ENCODE measurements at regions not wholly inside any gene's neighbourhood (a gene's known extent, or its start where the extent isn't known, plus 50 kb on each side); places are given as distances from the start of the nearest gene placed in this dataset.

GRCh38 chr6:19083801-19084200 is 696.7 kb downstream of the RNF144B start:
- Histone ChIP-seq H2BK15ac (ENCODE audit: low read depth, low read length) (no peak overlapping the region), H3K9ac (ENCODE audit: low read depth, low read length) (no peak overlapping the region), H3K56ac (ENCODE audit: extremely low read depth, insufficient read depth, low read length) (no peak overlapping the region), H3K79me1 (ENCODE audit: low read depth in 1 of 2, low read length in 2 of 2) (no peaks in the 10 kb centered on the region), H4K91ac (ENCODE audit: insufficient read depth, low read depth, low read length) (no peak overlapping the region), H3K23ac (ENCODE audit: low read depth, low read length) (no peak overlapping the region), H2BK5ac (ENCODE audit: low read depth, low read length, poor library complexity, severe bottlenecking) (no peak overlapping the region), H3K27ac (ENCODE audit: insufficient read depth, low read length) (no peak overlapping the region), H3K18ac (ENCODE audit: low read depth, low read length) (no peak overlapping the region), H2AK5ac (ENCODE audit: low read depth, low read length) (no peak overlapping the region), H3K36me3 (ENCODE audit: control insufficient read depth, insufficient read depth, low read length) (no peaks in the 10 kb centered on the region), H2BK20ac (ENCODE audit: low read depth, low read length) (no peak overlapping the region), H2BK120ac (ENCODE audit: low read depth, low read length) (no peak overlapping the region), H3K4me3 (ENCODE audit: insufficient read depth, low read depth, low read length) (no peak overlapping the region), H2AK9ac (replicated peaks; ENCODE audit: low read depth, low read length, poor library complexity) (no peak overlapping the region), H4K8ac (ENCODE audit: low read depth in 2 of 2, low read length in 2 of 2) (no peak overlapping the region), H2AFZ (replicated peaks; ENCODE audit: low read length, poor library complexity) (no peak overlapping the region), H3K4me2 (ENCODE audit: low read depth, low read length) (no peak overlapping the region), H3K27me3 (ENCODE audit: control insufficient read depth, insufficient read depth, low read length) (no peaks in the 10 kb centered on the region), H3K9me3 (ENCODE audit: control insufficient read depth, insufficient read depth, low read length) (peaks cover 5% of the 10 kb centered on the region), H3K4me1 (ENCODE audit: control insufficient read depth, insufficient read depth, low read length) (no peaks in the 10 kb centered on the region), H4K5ac (ENCODE audit: low read depth, low read length) (no peak overlapping the region), H3K4ac (ENCODE audit: low read depth, low read length) (no peak overlapping the region), H3K9me1 (ENCODE audit: insufficient read depth, low read length) (no peaks in the 10 kb centered on the region), H4K20me1 (ENCODE audit: insufficient read depth, low read length) (no peaks in the 10 kb centered on the region), H3K14ac (replicated peaks; ENCODE audit: low read depth, low read length) (no peak overlapping the region)
- dilution Hi-C loops (cut with HindIII; ENCODE audit: low sequenced_read_pairs, unreplicated experiment): no loop called here
- intact Hi-C loops (cut with micrococcal nuclease): no loop called here
- ChIA-PET CTCF (no interaction called here), POLR2A (ENCODE audit: unreplicated experiment) (no interaction called here)
- in situ Hi-C loops (cut with MboI; ENCODE audit: low sequenced_read_pairs): no loop called here
- TF ChIP-seq, protein P1, sequence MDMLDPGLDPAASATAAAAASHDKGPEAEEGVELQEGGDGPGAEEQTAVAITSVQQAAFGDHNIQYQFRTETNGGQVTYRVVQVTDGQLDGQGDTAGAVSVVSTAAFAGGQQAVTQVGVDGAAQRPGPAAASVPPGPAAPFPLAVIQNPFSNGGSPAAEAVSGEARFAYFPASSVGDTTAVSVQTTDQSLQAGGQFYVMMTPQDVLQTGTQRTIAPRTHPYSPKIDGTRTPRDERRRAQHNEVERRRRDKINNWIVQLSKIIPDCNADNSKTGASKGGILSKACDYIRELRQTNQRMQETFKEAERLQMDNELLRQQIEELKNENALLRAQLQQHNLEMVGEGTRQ (IDR thresholded peaks at IDR 0.05; ENCODE audit: low read depth, low read length): no peak
- no peak for TF ChIP-seq CEBPB (IDR thresholded peaks at IDR 0.05; ENCODE audit: low read depth, low read length)
- TF ChIP-seq MAFK (IDR thresholded peaks at IDR 0.05; ENCODE audit: low read depth, low read length): no peak
- TF ChIP-seq RAD21 (IDR thresholded peaks at IDR 0.05; ENCODE audit: low read length): no peak
- no peak for TF ChIP-seq RCOR1 (IDR thresholded peaks at IDR 0.05; ENCODE audit: insufficient replicate concordance, low read length)
- no peak for TF ChIP-seq BHLHE40 (IDR thresholded peaks at IDR 0.05; ENCODE audit: low read depth, low read length)
- TF ChIP-seq POLR2A (IDR thresholded peaks at IDR 0.05; ENCODE audit: low read depth, low read length): no peak
- no peak for TF ChIP-seq NFE2L2 (IDR thresholded peaks at IDR 0.05; ENCODE audit: low read depth, low read length)
- TF ChIP-seq SMC3 (IDR thresholded peaks at IDR 0.05; ENCODE audit: low read depth, low read length): no peak
- no peak for TF ChIP-seq RFX5 (IDR thresholded peaks at IDR 0.05; ENCODE audit: low read depth, low read length)
- no peak for TF ChIP-seq MXI1 (IDR thresholded peaks at IDR 0.05; ENCODE audit: borderline replicate concordance, low read depth, low read length)
- TF ChIP-seq FOS (IDR thresholded peaks at IDR 0.05; ENCODE audit: low read depth, low read length): no peak
- TF ChIP-seq CHD1 (IDR thresholded peaks at IDR 0.05; ENCODE audit: low read depth, low read length): no peak
- TF ChIP-seq, protein P2, sequence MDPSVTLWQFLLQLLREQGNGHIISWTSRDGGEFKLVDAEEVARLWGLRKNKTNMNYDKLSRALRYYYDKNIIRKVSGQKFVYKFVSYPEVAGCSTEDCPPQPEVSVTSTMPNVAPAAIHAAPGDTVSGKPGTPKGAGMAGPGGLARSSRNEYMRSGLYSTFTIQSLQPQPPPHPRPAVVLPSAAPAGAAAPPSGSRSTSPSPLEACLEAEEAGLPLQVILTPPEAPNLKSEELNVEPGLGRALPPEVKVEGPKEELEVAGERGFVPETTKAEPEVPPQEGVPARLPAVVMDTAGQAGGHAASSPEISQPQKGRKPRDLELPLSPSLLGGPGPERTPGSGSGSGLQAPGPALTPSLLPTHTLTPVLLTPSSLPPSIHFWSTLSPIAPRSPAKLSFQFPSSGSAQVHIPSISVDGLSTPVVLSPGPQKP (IDR thresholded peaks at IDR 0.05; ENCODE audit: borderline replicate concordance, low read depth, low read length): no peak
- TF ChIP-seq, protein P3, sequence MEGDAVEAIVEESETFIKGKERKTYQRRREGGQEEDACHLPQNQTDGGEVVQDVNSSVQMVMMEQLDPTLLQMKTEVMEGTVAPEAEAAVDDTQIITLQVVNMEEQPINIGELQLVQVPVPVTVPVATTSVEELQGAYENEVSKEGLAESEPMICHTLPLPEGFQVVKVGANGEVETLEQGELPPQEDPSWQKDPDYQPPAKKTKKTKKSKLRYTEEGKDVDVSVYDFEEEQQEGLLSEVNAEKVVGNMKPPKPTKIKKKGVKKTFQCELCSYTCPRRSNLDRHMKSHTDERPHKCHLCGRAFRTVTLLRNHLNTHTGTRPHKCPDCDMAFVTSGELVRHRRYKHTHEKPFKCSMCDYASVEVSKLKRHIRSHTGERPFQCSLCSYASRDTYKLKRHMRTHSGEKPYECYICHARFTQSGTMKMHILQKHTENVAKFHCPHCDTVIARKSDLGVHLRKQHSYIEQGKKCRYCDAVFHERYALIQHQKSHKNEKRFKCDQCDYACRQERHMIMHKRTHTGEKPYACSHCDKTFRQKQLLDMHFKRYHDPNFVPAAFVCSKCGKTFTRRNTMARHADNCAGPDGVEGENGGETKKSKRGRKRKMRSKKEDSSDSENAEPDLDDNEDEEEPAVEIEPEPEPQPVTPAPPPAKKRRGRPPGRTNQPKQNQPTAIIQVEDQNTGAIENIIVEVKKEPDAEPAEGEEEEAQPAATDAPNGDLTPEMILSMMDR (conservative IDR thresholded peaks at IDR 0.05; ENCODE audit: low read depth, low read length): no peak
- BruUV-seq (replicated peaks): no TSS peak
- ATAC-seq (ENCODE audit: low read depth) (no peak), DNase-seq (no peak)
- WGBS, 2 experiments (ENCODE audit: extremely low coverage in 2 of 2, insufficient read length in 1 of 2): no CpG with 5 or more reads among the region's 1 CpG

Data from IMR-90 (cell line).